HepG2 (cell line): ENCODE measurements at regions not wholly inside any gene's neighbourhood (a gene's known extent, or its start where the extent isn't known, plus 50 kb on each side); places are given as distances from the start of the nearest gene placed in this dataset.

Experiments
- ATAC-seq: fragments of 200-7000 bp; cut with Tn5 transposase; 3 replicates; pipeline ENCODE4 v1.9.1; 2020; ENCODE audit warnings: mild to moderate bottlenecking, moderate library complexity
- BruUV-seq: library from RNA; stranded (reverse); fragments of 400-500 nt; replicated peaks from 2 replicates; lab custom pipeline; 2021; lab: Mats Ljungman, UMichigan
- CTCF ChIA-PET: fragments of 300-600 bp; formaldehyde crosslinking; extraction: SDS; loops from one replicate; lab custom pipeline; 2021; ENCODE audit warnings: low total read pairs, inconsistent platforms, low intra/inter-chr PET ratio; lab: Yijun Ruan, JAX
- POLR2A ChIA-PET: fragments of 350-600 bp; sonication (Branson Sonifier 250); formaldehyde crosslinking; loops from one replicate; lab custom pipeline; 2020; ENCODE audit warnings: antibody characterized with exemption, inconsistent platforms; lab: Yijun Ruan, JAX
- DNase-seq: peaks from one replicate; pipeline ENCODE4 v3.0.0-alpha.2; 2015; ENCODE audit warnings: low spot score
- FAIRE-seq: peaks from 3 replicates; lab custom pipeline; 2011; peaks lifted over from hg19 to GRCh38; lab: Jason Lieb, UNC
- H2AFZ ChIP-seq: one replicate; pipeline ENCODE4 v1.6.1; 2011; ENCODE audit warnings: low read length, inconsistent platforms
- H3K27ac ChIP-seq: fragments of 300-600 bp; 3 replicates; pipeline ENCODE4 v1.8.0; 2011; ENCODE audit warnings: mixed run types, mild to moderate bottlenecking, mixed read lengths, low read length, inconsistent platforms; ENCODE audit not compliant: insufficient read depth; ENCODE audit errors: extremely low read length
- H3K27me3 ChIP-seq, 2 experiments: fragments of 200-600 bp in 1 of 2; 2 replicates in 1 of 2; 3 replicates in 1 of 2; pipeline versions ENCODE4 v1.6.0 to v1.8.0; 2011; ENCODE audit warnings: low read length in 2 of 2, mild to moderate bottlenecking in 2 of 2, moderate library complexity in 2 of 2, inconsistent platforms in 1 of 2; ENCODE audit not compliant: insufficient read depth in 2 of 2, control insufficient read depth in 1 of 2
- H3K36me3 ChIP-seq, 2 experiments: fragments of 200-600 bp in 1 of 2; replicated peaks in 1 of 2; 2 replicates in 1 of 2; 3 replicates in 1 of 2; pipeline versions ENCODE4 v1.5.1 to v1.8.0; 2011; ENCODE audit warnings: low read length in 2 of 2, inconsistent platforms in 1 of 2; ENCODE audit not compliant: insufficient read depth in 2 of 2, control insufficient read depth in 1 of 2
- H3K4me1 ChIP-seq: 2 replicates; pipeline ENCODE4 v1.5.1; 2012; ENCODE audit warnings: low read length, inconsistent platforms; ENCODE audit not compliant: insufficient read depth
- H3K4me2 ChIP-seq: 2 replicates; pipeline ENCODE4 v1.6.0; 2011; ENCODE audit warnings: low read depth, low read length, inconsistent platforms
- H3K4me3 ChIP-seq, 3 experiments: fragments of 200-600 bp in 1 of 3; sonication (generic), shearing (Covaris generic) in 1 of 3; replicated peaks in 1 of 3; 2 replicates each; pipeline ENCODE4 v1.5.1; 2011 to 2016; ENCODE audit warnings: low read length in 3 of 3, inconsistent platforms in 2 of 3, low read depth in 2 of 3, mild to moderate bottlenecking in 2 of 3, control low read depth in 1 of 3, mixed read lengths in 1 of 3; ENCODE audit not compliant: insufficient read depth in 1 of 3
- H3K79me2 ChIP-seq: one replicate; pipeline ENCODE4 v1.6.1; 2011; ENCODE audit warnings: low read length, inconsistent platforms; ENCODE audit not compliant: insufficient read depth
- H3K9ac ChIP-seq: 2 replicates; pipeline ENCODE4 v1.6.0; 2011; ENCODE audit warnings: mild to moderate bottlenecking, low read depth, low read length, inconsistent platforms; ENCODE audit not compliant: insufficient read depth
- H3K9me3 ChIP-seq: 2 replicates; pipeline ENCODE4 v1.5.1; 2012; ENCODE audit warnings: mild to moderate bottlenecking, low read length
- H4K20me1 ChIP-seq: 2 replicates; pipeline ENCODE4 v1.6.0; 2011; ENCODE audit warnings: inconsistent platforms, mild to moderate bottlenecking, low read length, moderate library complexity; ENCODE audit not compliant: insufficient read depth
- CBX2 ChIP-seq, 2 experiments: fragments of 200-600 bp in 1 of 2; sonication (generic); formaldehyde crosslinking in 1 of 2; IDR thresholded peaks; 2 replicates each; pipeline versions ENCODE4 v1.7.0 to v1.8.1; 2018 to 2022; ENCODE audit warnings: low read depth in 2 of 2, low read length in 1 of 2, mild to moderate bottlenecking in 1 of 2, missing genetic modification reagents in 1 of 2
- HES4 ChIP-seq: sonication (generic); formaldehyde crosslinking; IDR thresholded peaks from 2 replicates; pipeline ENCODE4 v1.9.0; 2021; ENCODE audit warnings: mild to moderate bottlenecking, missing genetic modification reagents, borderline replicate concordance
- MAZ ChIP-seq, 2 experiments: sonication (generic) in 1 of 2; formaldehyde crosslinking in 1 of 2; IDR thresholded peaks; 2 replicates each; pipeline versions ENCODE4 v1.5.0 to v1.6.1; 2012 to 2020; ENCODE audit warnings: low read depth in 2 of 2, mild to moderate bottlenecking in 2 of 2, borderline replicate concordance in 1 of 2, improper control_type of control experiment in 1 of 2, low read length in 1 of 2, missing genetic modification reagents in 1 of 2, moderate library complexity in 1 of 2
- NCOA5 ChIP-seq: sonication (generic); formaldehyde crosslinking; IDR thresholded peaks from 2 replicates; pipeline ENCODE4 v1.4.0; 2020; ENCODE audit warnings: missing genetic modification reagents
- NR1H2 ChIP-seq: sonication (generic); formaldehyde crosslinking; IDR thresholded peaks from 2 replicates; pipeline ENCODE4 v1.8.1; 2022; ENCODE audit warnings: low read depth, missing genetic modification reagents, borderline replicate concordance
- PAWR ChIP-seq: sonication (generic); formaldehyde crosslinking; IDR thresholded peaks from 2 replicates; pipeline ENCODE4 v1.4.0; 2020; ENCODE audit warnings: missing genetic modification reagents, mild to moderate bottlenecking, borderline replicate concordance
- SATB2 ChIP-seq: sonication (generic); formaldehyde crosslinking; IDR thresholded peaks from 2 replicates; pipeline ENCODE4 v1.5.0; 2020; ENCODE audit warnings: missing genetic modification reagents
- SOX5 ChIP-seq: IDR thresholded peaks from 2 replicates; pipeline ENCODE4 v1.6.1; 2016; ENCODE audit warnings: borderline replicate concordance
- TOE1 ChIP-seq: sonication (generic); formaldehyde crosslinking; IDR thresholded peaks from 2 replicates; pipeline ENCODE4 v1.4.0; 2020; ENCODE audit warnings: mild to moderate bottlenecking, missing genetic modification reagents
- ZBED4 ChIP-seq: sonication (generic); formaldehyde crosslinking; IDR thresholded peaks from 2 replicates; pipeline ENCODE4 v1.4.0; 2020; ENCODE audit warnings: missing genetic modification reagents, borderline replicate concordance
- ZBTB34 ChIP-seq: sonication (generic); formaldehyde crosslinking; IDR thresholded peaks from 2 replicates; pipeline ENCODE4 v1.8.0; 2022; ENCODE audit warnings: mild to moderate bottlenecking, missing genetic modification reagents
- ZNF337 ChIP-seq: sonication (generic); formaldehyde crosslinking; IDR thresholded peaks from 2 replicates; pipeline ENCODE4 v1.5.1; 2020; ENCODE audit warnings: missing genetic modification reagents, low read depth, mild to moderate bottlenecking, borderline replicate concordance
- ZNF414 ChIP-seq: sonication (generic); formaldehyde crosslinking; IDR thresholded peaks from 2 replicates; pipeline ENCODE4 v1.5.0; 2020; ENCODE audit warnings: missing genetic modification reagents
- ZNF790 ChIP-seq: sonication (generic); formaldehyde crosslinking; IDR thresholded peaks from 2 replicates; pipeline ENCODE4 v1.8.0; 2022; ENCODE audit warnings: missing genetic modification reagents, mild to moderate bottlenecking, borderline replicate concordance
- ZSCAN25 ChIP-seq: sonication (generic); formaldehyde crosslinking; IDR thresholded peaks from 2 replicates; pipeline ENCODE4 v1.8.0; 2022; ENCODE audit warnings: mild to moderate bottlenecking, missing genetic modification reagents
- WGBS: methylation state at CpG from one replicate; pipeline ENCODE4 v1.1.6; 2017; ENCODE audit warnings: low lambda C conversion rate; 5-methylcytosine and 5-hydroxymethylcytosine counted together
- in situ Hi-C: cut with HindIII; loops from 2 replicates; pipeline ENCODE4 v1.10.0; 2017; ENCODE audit warnings: low pct_unique_long_range_greater_than_20kb; ENCODE audit not compliant: extremely low pct_ligation_motif_present
- intact Hi-C: fragments of 100-400 bp; cut with micrococcal nuclease; formaldehyde crosslinking; loops from one replicate; pipeline ENCODE4 v1.10.0; 2022; ENCODE audit not compliant: unreplicated experiment

- H3K27ac ChIP-seq, result no peak overlapping the region
- H2AFZ ChIP-seq, result no peak overlapping the region
- H3K4me3 ChIP-seq, result no peak overlapping the region
- intact Hi-C loops, result no loop called here
- BruUV-seq, result no TSS peak
- no peaks in the 10 kb centered on the region for H3K79me2 ChIP-seq
- in situ Hi-C loops, result no loop called here
- ChIA-PET CTCF (no interaction called here), POLR2A (no interaction called here)
- H3K36me3 ChIP-seq, result no peaks in the 10 kb centered on the region
- H3K9me3 ChIP-seq, result peaks cover 14% of the 10 kb centered on the region
- no peak overlapping the region for H3K4me2 ChIP-seq
- DNase-seq (no peak), ATAC-seq (no peak), FAIRE-seq (no peak)
- TF ChIP-seq CBX2 (IDR thresholded peaks at IDR 0.05; ENCODE audit: low read depth, low read length) (no peak), CBX2 (CRISPR knock-in tag; IDR thresholded peaks at IDR 0.05; ENCODE audit: low read depth) (no peak), HES4 (CRISPR knock-in tag) (no peak), TOE1 (CRISPR knock-in tag) (no peak), ZNF790 (CRISPR knock-in tag) (no peak), PAWR (CRISPR knock-in tag) (no peak), NCOA5 (CRISPR knock-in tag) (no peak), ZSCAN25 (no peak), ZBTB34 (CRISPR knock-in tag) (no peak), ZNF414 (CRISPR knock-in tag) (no peak), SOX5 (CRISPR knock-in tag) (no peak), SATB2 (CRISPR knock-in tag) (no peak), NR1H2 (CRISPR knock-in tag) (no peak), MAZ (IDR thresholded peaks at IDR 0.05; ENCODE audit: borderline replicate concordance, low read depth, low read length) (no peak), MAZ (CRISPR knock-in tag; IDR thresholded peaks at IDR 0.05; ENCODE audit: low read depth) (no peak), ZNF337 (CRISPR knock-in tag) (no peak), ZBED4 (CRISPR knock-in tag) (no peak)
- H3K9ac ChIP-seq, result no peak overlapping the region
- H3K4me1 ChIP-seq, result no peaks in the 10 kb centered on the region
- 3% methylated on average over 2 of the region's 2 CpGs for WGBS
- no peaks in the 10 kb centered on the region for H4K20me1 ChIP-seq
- H3K27me3 ChIP-seq, result no peaks in the 10 kb centered on the region
These were observed 256.1 kb downstream of the SLITRK6 start for GRCh38 chr13:85543144-85543543.
